GM12875 (cell line): ENCODE measurements at regions not wholly inside any gene's neighbourhood (a gene's known extent, or its start where the extent isn't known, plus 50 kb on each side); places are given as distances from the start of the nearest gene placed in this dataset.

Source experiments
- H3K4me3 ChIP-seq: one replicate; pipeline ENCODE4 v1.5.1; 2011; ENCODE audit warnings: low read depth, low read length, control low read depth
- TF ChIP-seq, protein P1 (sequence below): IDR thresholded peaks from 2 replicates; pipeline ENCODE4 v1.5.1; 2011; ENCODE audit warnings: low read depth, mild to moderate bottlenecking, control low read depth, inconsistent platforms, low read length, moderate library complexity, borderline replicate concordance; ENCODE audit not compliant: insufficient read depth

DNA sequence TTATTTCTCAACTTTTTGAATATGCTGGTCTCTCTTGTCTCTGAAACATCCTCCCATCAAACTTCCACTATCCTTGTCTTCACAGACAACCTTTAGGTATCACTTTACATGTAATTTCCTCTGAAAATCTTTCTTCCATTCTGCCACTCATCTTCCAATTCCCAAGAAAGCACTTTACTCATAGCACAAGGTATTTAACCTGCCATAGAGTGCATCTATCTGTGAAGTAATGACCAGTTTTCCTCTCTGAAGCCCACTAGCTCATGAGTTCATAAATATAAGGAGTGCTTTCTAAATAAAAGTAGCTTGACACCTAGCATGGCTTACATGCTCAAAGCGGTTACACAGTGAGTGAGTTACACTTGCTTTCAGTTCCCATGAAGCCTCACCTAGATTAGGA is 160.7 kb upstream of the CMC1 start:
- H3K4me3 ChIP-seq, result no peak overlapping the region
- TF ChIP-seq, protein P1, sequence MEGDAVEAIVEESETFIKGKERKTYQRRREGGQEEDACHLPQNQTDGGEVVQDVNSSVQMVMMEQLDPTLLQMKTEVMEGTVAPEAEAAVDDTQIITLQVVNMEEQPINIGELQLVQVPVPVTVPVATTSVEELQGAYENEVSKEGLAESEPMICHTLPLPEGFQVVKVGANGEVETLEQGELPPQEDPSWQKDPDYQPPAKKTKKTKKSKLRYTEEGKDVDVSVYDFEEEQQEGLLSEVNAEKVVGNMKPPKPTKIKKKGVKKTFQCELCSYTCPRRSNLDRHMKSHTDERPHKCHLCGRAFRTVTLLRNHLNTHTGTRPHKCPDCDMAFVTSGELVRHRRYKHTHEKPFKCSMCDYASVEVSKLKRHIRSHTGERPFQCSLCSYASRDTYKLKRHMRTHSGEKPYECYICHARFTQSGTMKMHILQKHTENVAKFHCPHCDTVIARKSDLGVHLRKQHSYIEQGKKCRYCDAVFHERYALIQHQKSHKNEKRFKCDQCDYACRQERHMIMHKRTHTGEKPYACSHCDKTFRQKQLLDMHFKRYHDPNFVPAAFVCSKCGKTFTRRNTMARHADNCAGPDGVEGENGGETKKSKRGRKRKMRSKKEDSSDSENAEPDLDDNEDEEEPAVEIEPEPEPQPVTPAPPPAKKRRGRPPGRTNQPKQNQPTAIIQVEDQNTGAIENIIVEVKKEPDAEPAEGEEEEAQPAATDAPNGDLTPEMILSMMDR, result no peak

DNA sequence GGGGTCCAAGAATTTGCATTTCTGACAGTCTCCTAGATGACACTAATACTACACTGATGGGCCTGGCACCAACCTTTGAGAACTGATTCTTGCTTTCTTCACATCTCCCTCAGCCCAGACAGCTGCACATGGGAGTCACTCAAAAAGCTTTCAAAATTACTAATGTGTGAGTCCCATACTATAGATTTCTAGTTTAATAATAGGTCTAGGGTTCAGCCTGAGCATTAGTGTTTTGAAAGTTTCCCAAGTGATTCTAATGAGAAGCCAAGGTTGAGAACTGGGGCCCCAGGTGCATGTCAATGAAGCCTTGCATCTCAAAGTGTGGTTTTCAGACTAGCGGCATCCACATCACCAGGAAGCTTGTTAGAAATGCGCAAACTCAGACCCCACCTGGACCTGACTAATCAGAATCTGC is 159.9 kb upstream of the CMC1 start:
- TF ChIP-seq, protein P1, result no peak
- H3K4me3 ChIP-seq, result no peak overlapping the region

DNA sequence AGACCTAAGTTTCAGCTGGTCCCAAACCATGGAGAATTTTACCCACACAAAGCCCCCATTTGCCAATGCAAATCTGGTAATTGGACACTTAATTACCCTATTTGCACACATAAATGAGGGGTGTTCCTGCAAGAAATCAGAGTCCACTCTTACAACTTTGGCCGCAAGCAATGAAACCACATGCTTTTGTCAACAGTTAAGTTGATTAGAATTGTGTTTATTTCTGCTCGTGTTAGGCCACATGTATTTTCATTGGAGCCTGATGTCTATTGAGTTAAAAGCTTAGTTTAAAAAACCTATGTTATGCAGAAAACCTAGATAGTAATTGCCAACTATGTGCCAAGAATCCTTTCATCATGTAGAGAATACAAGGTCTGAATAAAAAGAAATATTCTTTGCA is 153.8 kb upstream of the CMC1 start:
- TF ChIP-seq, protein P1, result no peak

DNA sequence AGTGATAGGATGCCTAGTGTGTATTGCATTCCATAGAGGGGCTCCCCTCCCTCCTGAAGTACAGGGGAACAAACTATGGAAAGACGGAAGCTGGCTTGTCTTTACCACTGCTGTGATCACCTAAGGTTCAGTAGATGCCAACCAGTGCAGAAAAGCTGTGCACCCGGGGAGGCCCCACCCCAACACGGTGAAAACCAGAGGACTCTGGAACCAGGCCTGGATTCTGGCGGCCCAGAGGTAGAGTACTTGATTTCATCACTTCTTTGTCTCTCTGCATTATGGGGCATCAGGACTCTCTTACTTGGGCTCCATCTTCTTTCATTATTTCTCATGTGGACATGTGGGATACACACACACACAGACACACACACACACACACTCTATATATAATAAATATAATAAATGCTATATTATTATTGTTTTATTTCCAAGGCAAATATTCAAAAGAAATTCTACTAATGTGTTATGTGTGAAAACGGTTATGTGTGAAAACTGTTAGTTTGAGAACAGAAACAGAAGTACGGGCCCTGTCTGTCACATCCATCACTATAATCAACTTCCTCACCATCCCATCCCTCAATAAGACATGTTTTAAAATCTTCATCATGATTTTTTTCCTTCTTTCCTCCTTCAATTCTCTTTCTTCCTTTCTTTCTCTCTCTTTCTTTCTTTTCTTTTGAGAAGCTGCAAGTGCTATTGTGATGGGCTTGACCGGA is 152.4 kb upstream of the CMC1 start:
- TF ChIP-seq, protein P1, result no peak

More for the DNA sequence above, 153.8 kb upstream of the CMC1 start:
- H3K4me3 ChIP-seq, result no peak overlapping the region

DNA sequence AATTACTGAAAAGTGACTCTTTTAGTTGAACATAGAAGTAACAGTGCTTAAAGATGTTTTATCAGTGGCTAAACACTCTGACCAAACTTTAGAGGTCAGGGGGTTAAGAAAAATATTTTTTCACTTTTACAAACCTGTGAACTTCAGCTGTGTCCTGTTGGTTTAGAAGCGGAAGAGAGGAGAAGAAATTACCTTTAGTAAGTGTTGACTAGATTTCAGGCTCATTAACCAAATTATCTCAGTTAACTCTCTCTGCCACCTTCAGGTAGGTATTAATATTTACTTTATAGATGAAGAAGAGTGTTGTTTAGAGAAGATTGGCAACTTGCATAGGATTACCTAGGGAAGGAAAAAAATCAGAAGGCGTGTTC is 151.9 kb upstream of the CMC1 start:
- H3K4me3 ChIP-seq, result no peak overlapping the region

More for the DNA sequence above, 152.4 kb upstream of the CMC1 start:
- H3K4me3 ChIP-seq, result no peak overlapping the region

DNA sequence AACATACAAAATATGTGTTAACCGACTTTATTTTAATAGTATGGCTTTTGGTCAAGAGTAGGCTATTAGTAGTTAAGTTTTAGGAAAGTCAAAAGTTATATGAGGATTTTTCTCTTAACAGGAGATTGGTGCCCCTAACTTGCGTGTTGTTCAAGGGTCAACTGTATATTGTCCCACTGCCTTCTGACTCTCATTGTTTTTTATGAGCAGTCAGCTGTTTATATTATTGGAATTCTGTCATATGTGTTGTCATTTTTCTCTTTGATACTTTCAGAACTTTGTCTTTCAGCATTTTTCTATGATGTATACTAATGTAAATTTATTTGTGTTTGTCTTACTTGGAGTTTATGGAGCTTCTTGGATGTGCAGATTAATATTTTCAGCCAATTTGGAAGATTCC is 142.1 kb upstream of the CMC1 start:
- TF ChIP-seq, protein P1, result no peak
- H3K4me3 ChIP-seq, result no peak overlapping the region

More for the DNA sequence above, 151.9 kb upstream of the CMC1 start:
- TF ChIP-seq, protein P1, result no peak

DNA sequence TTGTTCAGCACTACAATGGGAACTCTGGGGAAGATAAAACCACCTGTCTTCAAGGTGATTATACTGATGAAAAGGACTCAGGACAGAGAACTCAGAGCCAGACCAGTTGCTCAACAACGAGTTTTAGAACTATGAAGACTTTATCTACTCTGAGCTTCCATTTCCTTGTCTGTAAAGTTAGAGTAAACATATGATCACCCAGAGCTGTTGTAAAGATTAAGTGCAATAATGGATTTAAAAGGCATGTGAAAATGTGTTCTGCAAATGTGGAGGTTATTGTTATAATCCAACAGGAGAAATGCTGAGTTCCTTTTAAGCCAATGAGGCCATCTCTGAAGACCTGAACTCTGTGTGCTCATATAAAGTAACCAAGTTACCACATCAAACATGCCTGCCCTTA is 139.7 kb upstream of the CMC1 start:
- no peak overlapping the region for H3K4me3 ChIP-seq
- TF ChIP-seq, protein P1, result no peak
